MCF 10A (cell line): ENCODE measurements at regions not wholly inside any gene's neighbourhood (a gene's known extent, or its start where the extent isn't known, plus 50 kb on each side); places are given as distances from the start of the nearest gene placed in this dataset.
A peak's percentile ranks its signal among the peaks of the same experiment; 100 is the strongest.

ENCODE experiments used
- BruUV-seq: library from RNA; stranded (reverse); fragments of 400-500 nt; replicated peaks from 2 replicates; lab custom pipeline; 2021; lab: Mats Ljungman, UMichigan
- CTCF ChIA-PET: fragments of 300-600 bp; sonication (Branson Sonifier 250); formaldehyde crosslinking; extraction: SDS; loops from one replicate; lab custom pipeline; 2021; ENCODE audit warnings: antibody characterized with exemption, inconsistent platforms; lab: Yijun Ruan, JAX
- POLR2A ChIA-PET: fragments of 300-600, 350-650 bp; sonication (Branson Sonifier 250); formaldehyde crosslinking; extraction: SDS; loops from one replicate; lab custom pipeline; 2020; ENCODE audit warnings: antibody characterized with exemption, inconsistent platforms; lab: Yijun Ruan, JAX
- DNase-seq: peaks from one replicate; pipeline ENCODE4 v3.0.0-alpha.2; 2018; ENCODE audit not compliant: unreplicated experiment
- H3K27ac Mint-ChIP-seq: one replicate; pipeline ENCODE4 v1.8.0; 2022; ENCODE audit warnings: mild to moderate bottlenecking, low read depth, mixed read lengths; ENCODE audit not compliant: unreplicated experiment
- H3K27me3 Mint-ChIP-seq: one replicate; pipeline ENCODE4 v1.8.0; 2022; ENCODE audit warnings: mixed read lengths; ENCODE audit not compliant: insufficient read depth, unreplicated experiment
- H3K36me3 Mint-ChIP-seq: one replicate; pipeline ENCODE4 v1.8.0; 2022; ENCODE audit warnings: mild to moderate bottlenecking, moderate library complexity, mixed read lengths; ENCODE audit not compliant: insufficient read depth, unreplicated experiment
- H3K4me1 Mint-ChIP-seq: one replicate; pipeline ENCODE4 v1.8.0; 2022; ENCODE audit warnings: mixed read lengths; ENCODE audit not compliant: insufficient read depth, unreplicated experiment
- H3K4me3 Mint-ChIP-seq: one replicate; pipeline ENCODE4 v1.8.0; 2022; ENCODE audit warnings: mild to moderate bottlenecking, moderate library complexity, mixed read lengths; ENCODE audit not compliant: unreplicated experiment
- H3K9me3 Mint-ChIP-seq: one replicate; pipeline ENCODE4 v1.8.0; 2022; ENCODE audit warnings: mixed read lengths; ENCODE audit not compliant: unreplicated experiment
- CTCF ChIP-seq: fragments of 200-600 bp; IDR thresholded peaks from one replicate; pipeline ENCODE4 v1.8.0; 2022; ENCODE audit warnings: antibody characterized with exemption, mild to moderate bottlenecking; ENCODE audit not compliant: unreplicated experiment
- intact Hi-C: fragments of 100-400 bp; cut with micrococcal nuclease; formaldehyde crosslinking; loops from 2 replicates; pipeline ENCODE4 v1.14.1; 2022

GRCh38 chr1:79646880-79647279 is 640.4 kb upstream of the ADGRL4 start:
- no peak for DNase-seq
- no peaks in the 10 kb centered on the region for H3K36me3 Mint-ChIP-seq
- ChIA-PET CTCF (no interaction called here), POLR2A (no interaction called here)
- intact Hi-C loops: no loop called here
- no peak overlapping the region for H3K4me3 Mint-ChIP-seq
- H3K4me1 Mint-ChIP-seq: no peaks in the 10 kb centered on the region
- H3K27ac Mint-ChIP-seq: no peak overlapping the region
- TF ChIP-seq CTCF: no peak
- H3K9me3 Mint-ChIP-seq: peaks cover 7% of the 10 kb centered on the region
- no peaks in the 10 kb centered on the region for H3K27me3 Mint-ChIP-seq
- BruUV-seq: no TSS peak

GRCh38 chr1:79638382-79638781 is 631.9 kb upstream of the ADGRL4 start:
- no peak for TF ChIP-seq CTCF
- H3K4me1 Mint-ChIP-seq: peaks cover 17% of the 10 kb centered on the region
- BruUV-seq: no TSS peak
- intact Hi-C loops: no loop called here
- no peak for DNase-seq
- CTCF ChIA-PET: no interaction called here
- H3K27me3 Mint-ChIP-seq: no peaks in the 10 kb centered on the region
- H3K9me3 Mint-ChIP-seq: no peaks in the 10 kb centered on the region
- no peak overlapping the region for H3K4me3 Mint-ChIP-seq
- no peaks in the 10 kb centered on the region for H3K36me3 Mint-ChIP-seq
- no peak overlapping the region for H3K27ac Mint-ChIP-seq
- POLR2A ChIA-PET: interaction anchor here (0.6 kb wide), 1 partner anchor 43 kb away, joined by 3 read pairs; no protein-coding TSS in a partner anchor

GRCh38 chr1:79633456-79633855 is 626.9 kb upstream of the ADGRL4 start:
- H3K27me3 Mint-ChIP-seq: no peaks in the 10 kb centered on the region
- H3K9me3 Mint-ChIP-seq: no peaks in the 10 kb centered on the region
- DNase-seq: peak; percentile 55
- H3K4me3 Mint-ChIP-seq: no peak overlapping the region
- CTCF ChIA-PET: no interaction called here
- no peak for TF ChIP-seq CTCF
- peak overlapping the region; percentile 63 for H3K27ac Mint-ChIP-seq
- H3K36me3 Mint-ChIP-seq: no peaks in the 10 kb centered on the region
- POLR2A ChIA-PET: no interaction called here
- intact Hi-C loops: no loop called here
- peaks cover 8% of the 10 kb centered on the region for H3K4me1 Mint-ChIP-seq
- BruUV-seq: no TSS peak

- intact Hi-C loops: no loop called here
- CTCF ChIA-PET: no interaction called here
Observed at GRCh38 chr1:79629414-79629813, 622.9 kb upstream of the ADGRL4 start.

More at GRCh38 chr1:79629414-79629813, 622.9 kb upstream of the ADGRL4 start:
- H3K4me3 Mint-ChIP-seq: no peak overlapping the region
- POLR2A ChIA-PET: interaction anchor here (1.6 kb wide), 1 partner anchor 20 kb away, joined by 4 read pairs; no protein-coding TSS in a partner anchor
- DNase-seq: no peak
- no peaks in the 10 kb centered on the region for H3K27me3 Mint-ChIP-seq
- peaks cover 8% of the 10 kb centered on the region for H3K4me1 Mint-ChIP-seq
- no peaks in the 10 kb centered on the region for H3K36me3 Mint-ChIP-seq
- BruUV-seq: no TSS peak
- H3K27ac Mint-ChIP-seq: no peak overlapping the region
- no peak for TF ChIP-seq CTCF
- no peaks in the 10 kb centered on the region for H3K9me3 Mint-ChIP-seq
